ENCODE measurements at regions not wholly inside any gene's neighbourhood (a gene's known extent, or its start where the extent isn't known, plus 50 kb on each side); places are given as distances from the start of the nearest gene placed in this dataset.

GRCh38 chr11:116258821-116259220 is 514.0 kb downstream of the BUD13 start:
- no peak for TF ChIP-seq POLR2A (IDR thresholded peaks at IDR 0.05)
- TF ChIP-seq, protein P1, sequence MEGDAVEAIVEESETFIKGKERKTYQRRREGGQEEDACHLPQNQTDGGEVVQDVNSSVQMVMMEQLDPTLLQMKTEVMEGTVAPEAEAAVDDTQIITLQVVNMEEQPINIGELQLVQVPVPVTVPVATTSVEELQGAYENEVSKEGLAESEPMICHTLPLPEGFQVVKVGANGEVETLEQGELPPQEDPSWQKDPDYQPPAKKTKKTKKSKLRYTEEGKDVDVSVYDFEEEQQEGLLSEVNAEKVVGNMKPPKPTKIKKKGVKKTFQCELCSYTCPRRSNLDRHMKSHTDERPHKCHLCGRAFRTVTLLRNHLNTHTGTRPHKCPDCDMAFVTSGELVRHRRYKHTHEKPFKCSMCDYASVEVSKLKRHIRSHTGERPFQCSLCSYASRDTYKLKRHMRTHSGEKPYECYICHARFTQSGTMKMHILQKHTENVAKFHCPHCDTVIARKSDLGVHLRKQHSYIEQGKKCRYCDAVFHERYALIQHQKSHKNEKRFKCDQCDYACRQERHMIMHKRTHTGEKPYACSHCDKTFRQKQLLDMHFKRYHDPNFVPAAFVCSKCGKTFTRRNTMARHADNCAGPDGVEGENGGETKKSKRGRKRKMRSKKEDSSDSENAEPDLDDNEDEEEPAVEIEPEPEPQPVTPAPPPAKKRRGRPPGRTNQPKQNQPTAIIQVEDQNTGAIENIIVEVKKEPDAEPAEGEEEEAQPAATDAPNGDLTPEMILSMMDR (IDR thresholded peaks at IDR 0.05) = no peak
- no peak for TF ChIP-seq POLR2AphosphoS5 (IDR thresholded peaks at IDR 0.05)
